ENCODE measurements at regions not wholly inside any gene's neighbourhood (a gene's known extent, or its start where the extent isn't known, plus 50 kb on each side); places are given as distances from the start of the nearest gene placed in this dataset.

DNA sequence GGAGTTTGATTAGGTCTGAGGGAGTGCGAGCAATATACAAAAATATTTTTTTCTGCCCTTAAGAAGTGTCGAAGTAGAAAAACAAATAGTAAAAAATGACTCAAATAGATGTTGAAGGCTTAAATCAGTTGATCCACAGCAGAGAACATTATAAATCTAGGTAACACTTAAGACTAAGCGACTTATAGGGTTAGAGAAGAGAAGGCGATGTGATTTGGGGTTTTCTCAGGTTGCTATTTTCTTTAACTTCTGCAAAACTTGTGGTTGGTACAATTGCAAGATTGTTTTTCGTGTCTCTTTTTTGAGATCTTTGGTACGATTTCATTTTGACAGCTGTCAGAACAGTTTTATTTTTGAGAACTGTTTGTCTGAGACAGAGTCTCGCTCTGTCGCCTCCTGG, 1479.5 kb downstream of the PCDH7 start:
- TF ChIP-seq, protein P1, sequence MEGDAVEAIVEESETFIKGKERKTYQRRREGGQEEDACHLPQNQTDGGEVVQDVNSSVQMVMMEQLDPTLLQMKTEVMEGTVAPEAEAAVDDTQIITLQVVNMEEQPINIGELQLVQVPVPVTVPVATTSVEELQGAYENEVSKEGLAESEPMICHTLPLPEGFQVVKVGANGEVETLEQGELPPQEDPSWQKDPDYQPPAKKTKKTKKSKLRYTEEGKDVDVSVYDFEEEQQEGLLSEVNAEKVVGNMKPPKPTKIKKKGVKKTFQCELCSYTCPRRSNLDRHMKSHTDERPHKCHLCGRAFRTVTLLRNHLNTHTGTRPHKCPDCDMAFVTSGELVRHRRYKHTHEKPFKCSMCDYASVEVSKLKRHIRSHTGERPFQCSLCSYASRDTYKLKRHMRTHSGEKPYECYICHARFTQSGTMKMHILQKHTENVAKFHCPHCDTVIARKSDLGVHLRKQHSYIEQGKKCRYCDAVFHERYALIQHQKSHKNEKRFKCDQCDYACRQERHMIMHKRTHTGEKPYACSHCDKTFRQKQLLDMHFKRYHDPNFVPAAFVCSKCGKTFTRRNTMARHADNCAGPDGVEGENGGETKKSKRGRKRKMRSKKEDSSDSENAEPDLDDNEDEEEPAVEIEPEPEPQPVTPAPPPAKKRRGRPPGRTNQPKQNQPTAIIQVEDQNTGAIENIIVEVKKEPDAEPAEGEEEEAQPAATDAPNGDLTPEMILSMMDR (IDR thresholded peaks at IDR 0.05; ENCODE audit: insufficient read depth, low read length, poor library complexity, severe bottlenecking), result no peak
- no peak overlapping the region for H3K4me3 ChIP-seq (ENCODE audit: low read depth, low read length)
- no peak for DNase-seq (ENCODE audit: low read depth)
- no peaks in the 10 kb centered on the region for H3K27me3 ChIP-seq (ENCODE audit: control insufficient read depth, insufficient read depth, low read length)
- no peaks in the 10 kb centered on the region for H3K36me3 ChIP-seq (ENCODE audit: control insufficient read depth, insufficient read depth, low read length)

DNA sequence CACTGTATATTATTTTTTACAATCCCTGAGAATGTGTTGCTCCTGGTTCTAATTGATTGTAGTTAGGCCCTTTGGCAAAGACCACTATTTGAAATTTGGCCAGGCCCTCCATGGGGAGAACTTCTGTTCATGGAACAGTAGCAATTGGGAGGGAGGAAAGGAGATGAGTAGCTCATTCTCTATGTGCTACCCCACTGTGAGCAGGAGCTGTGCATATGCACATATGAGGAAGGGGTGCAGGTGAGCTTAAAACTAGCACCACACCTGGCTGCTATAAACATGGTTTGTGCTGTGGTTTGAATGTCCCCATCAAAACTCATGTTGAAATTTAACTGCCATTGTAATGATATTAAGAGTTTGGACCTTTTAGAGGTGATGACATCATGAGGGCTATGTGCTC, 1483.2 kb downstream of the PCDH7 start:
- H3K27me3 ChIP-seq (ENCODE audit: control insufficient read depth, insufficient read depth, low read length), result no peaks in the 10 kb centered on the region
- no peak overlapping the region for H3K4me3 ChIP-seq (ENCODE audit: low read depth, low read length)
- no peaks in the 10 kb centered on the region for H3K36me3 ChIP-seq (ENCODE audit: control insufficient read depth, insufficient read depth, low read length)
- TF ChIP-seq, protein P1 (IDR thresholded peaks at IDR 0.05; ENCODE audit: insufficient read depth, low read length, poor library complexity, severe bottlenecking), result no peak
- DNase-seq (ENCODE audit: low read depth), result no peak

DNA sequence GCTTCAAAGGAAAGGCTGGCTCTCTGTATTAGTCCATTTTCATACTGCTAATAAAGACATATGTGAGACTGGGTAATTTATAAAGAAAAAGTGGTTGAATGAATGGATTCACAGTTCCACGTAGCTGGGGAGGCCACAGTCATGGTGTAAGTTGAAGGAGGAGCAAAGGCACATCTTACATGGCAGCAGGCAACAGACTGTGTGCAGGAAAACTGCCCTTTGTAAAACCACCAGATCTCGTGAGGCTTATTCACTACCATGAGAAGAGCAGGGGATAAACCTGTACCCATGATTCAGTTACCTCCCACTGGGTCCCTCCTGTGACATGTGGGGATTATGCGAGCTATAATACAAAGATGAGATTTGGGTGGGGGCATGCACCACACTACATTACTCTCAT, 1486.6 kb downstream of the PCDH7 start:
- TF ChIP-seq, protein P1 (IDR thresholded peaks at IDR 0.05; ENCODE audit: insufficient read depth, low read length, poor library complexity, severe bottlenecking), result no peak
- DNase-seq (ENCODE audit: low read depth), result no peak

DNA sequence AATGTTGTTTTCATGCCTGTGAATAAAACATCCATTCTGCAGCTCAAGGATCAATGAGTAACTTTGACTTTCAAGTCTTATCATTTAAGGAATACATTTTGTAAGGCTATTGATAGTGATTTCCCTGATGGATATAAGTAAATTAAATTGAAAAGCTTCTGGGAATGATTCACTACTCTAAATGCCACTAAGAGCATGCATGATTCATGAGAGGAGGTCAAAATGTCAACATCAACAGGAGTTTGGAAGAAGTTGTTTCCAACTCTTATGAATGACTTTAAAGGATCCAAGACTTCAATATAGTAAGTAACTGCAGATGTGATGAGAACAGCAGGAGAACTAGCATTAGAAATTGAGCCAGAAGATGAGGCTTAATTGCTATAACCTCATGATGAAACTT, 1487.3 kb downstream of the PCDH7 start:
- no peak for DNase-seq (ENCODE audit: low read depth)

More for the DNA sequence above, 1486.6 kb downstream of the PCDH7 start:
- Histone ChIP-seq H3K36me3 (ENCODE audit: control insufficient read depth, insufficient read depth, low read length) (no peaks in the 10 kb centered on the region), H3K4me3 (ENCODE audit: low read depth, low read length) (no peak overlapping the region), H3K27me3 (ENCODE audit: control insufficient read depth, insufficient read depth, low read length) (no peaks in the 10 kb centered on the region)

DNA sequence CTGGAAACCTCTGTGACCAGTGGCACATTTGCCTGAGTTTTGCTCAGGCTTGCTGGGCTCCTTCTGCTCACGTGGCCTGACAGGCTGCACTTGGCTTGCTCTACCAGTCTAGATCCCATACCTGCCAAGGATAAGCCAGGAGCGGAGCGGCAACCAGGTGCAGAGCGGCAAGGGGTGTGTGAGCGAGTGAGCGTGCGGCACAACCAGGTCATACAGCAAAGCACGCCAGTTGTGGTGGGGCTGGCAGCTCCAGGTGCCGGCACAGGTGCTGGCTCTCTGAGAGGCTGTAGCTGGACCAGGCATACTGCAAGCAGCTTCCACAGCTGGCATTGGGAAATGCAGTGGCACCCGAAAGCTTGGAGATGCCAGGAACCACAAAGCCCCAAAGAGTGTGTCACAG, 1495.1 kb downstream of the PCDH7 start:
- Histone ChIP-seq H3K36me3 (ENCODE audit: control insufficient read depth, insufficient read depth, low read length) (no peaks in the 10 kb centered on the region), H3K4me3 (ENCODE audit: low read depth, low read length) (no peak overlapping the region), H3K27me3 (ENCODE audit: control insufficient read depth, insufficient read depth, low read length) (no peaks in the 10 kb centered on the region)
- no peak for DNase-seq (ENCODE audit: low read depth)
- TF ChIP-seq, protein P1 (IDR thresholded peaks at IDR 0.05; ENCODE audit: insufficient read depth, low read length, poor library complexity, severe bottlenecking), result no peak

More for the DNA sequence above, 1487.3 kb downstream of the PCDH7 start:
- H3K36me3 ChIP-seq (ENCODE audit: control insufficient read depth, insufficient read depth, low read length), result no peaks in the 10 kb centered on the region
- H3K4me3 ChIP-seq (ENCODE audit: low read depth, low read length), result no peak overlapping the region
- H3K27me3 ChIP-seq (ENCODE audit: control insufficient read depth, insufficient read depth, low read length), result no peaks in the 10 kb centered on the region
- TF ChIP-seq, protein P1 (IDR thresholded peaks at IDR 0.05; ENCODE audit: insufficient read depth, low read length, poor library complexity, severe bottlenecking), result no peak

DNA sequence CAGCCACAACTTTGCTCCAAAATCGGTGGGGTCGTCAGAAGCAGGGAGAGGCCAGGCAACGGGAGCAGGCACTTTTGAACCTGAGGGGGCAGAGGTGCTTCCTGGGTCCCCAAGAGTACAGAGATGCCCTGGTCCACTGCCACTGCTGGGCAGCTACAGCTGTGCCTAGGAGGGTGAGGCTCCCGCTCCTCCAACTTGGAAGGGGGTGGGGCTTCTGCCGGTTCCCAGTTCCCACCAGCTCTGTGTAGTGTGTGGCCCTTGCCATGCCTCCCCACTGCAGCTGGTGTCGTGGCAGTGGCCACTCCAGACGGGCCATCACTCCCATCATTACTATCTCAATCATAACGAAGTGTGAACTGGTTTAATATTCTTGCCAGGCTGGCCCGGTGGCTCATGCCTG, 1496.3 kb downstream of the PCDH7 start:
- Histone ChIP-seq H3K36me3 (ENCODE audit: control insufficient read depth, insufficient read depth, low read length) (no peaks in the 10 kb centered on the region), H3K4me3 (ENCODE audit: low read depth, low read length) (no peak overlapping the region), H3K27me3 (ENCODE audit: control insufficient read depth, insufficient read depth, low read length) (no peaks in the 10 kb centered on the region)
- TF ChIP-seq, protein P1 (IDR thresholded peaks at IDR 0.05; ENCODE audit: insufficient read depth, low read length, poor library complexity, severe bottlenecking), result no peak
- DNase-seq (ENCODE audit: low read depth), result no peak

Measured in kidney epithelial cell (primary cell).